HUES64 (cell line): ENCODE measurements at regions not wholly inside any gene's neighbourhood (a gene's known extent, or its start where the extent isn't known, plus 50 kb on each side); places are given as distances from the start of the nearest gene placed in this dataset.

Experiments
- H3K27ac ChIP-seq: 2 replicates; pipeline ENCODE4 v1.7.0; 2013; ENCODE audit warnings: low read depth, low read length, inconsistent platforms
- H3K27me3 ChIP-seq: 2 replicates; pipeline ENCODE4 v1.6.1; 2013; ENCODE audit warnings: mild to moderate bottlenecking, low read length; ENCODE audit not compliant: insufficient read depth
- H3K36me3 ChIP-seq: 2 replicates; pipeline ENCODE4 v1.6.1; 2013; ENCODE audit warnings: mild to moderate bottlenecking, low read length; ENCODE audit not compliant: insufficient read depth
- H3K4me1 ChIP-seq: 2 replicates; pipeline ENCODE4 v1.6.1; 2013; ENCODE audit warnings: mild to moderate bottlenecking, low read length, moderate library complexity; ENCODE audit not compliant: insufficient read depth
- H3K4me3 ChIP-seq: 2 replicates; pipeline ENCODE4 v1.5.1; 2013; ENCODE audit warnings: mild to moderate bottlenecking, low read length, moderate library complexity
- H3K9ac ChIP-seq: 2 replicates; pipeline ENCODE4 v1.6.1; 2013; ENCODE audit warnings: mild to moderate bottlenecking, low read depth, low read length
- H3K9me3 ChIP-seq: 2 replicates; pipeline ENCODE4 v1.6.1; 2013; ENCODE audit warnings: low read depth, low read length; ENCODE audit not compliant: insufficient read depth
- WGBS: fragments of 150-250, 120-280 bp; methylation state at CpG from one replicate; pipeline ENCODE4 v1.1.7; 2013; ENCODE audit warnings: missing lambda C conversion rate; 5-methylcytosine and 5-hydroxymethylcytosine counted together

GRCh38 chr1:91172541-91172940, 150.7 kb upstream of the ZNF644 start:
- H3K9ac ChIP-seq = no peak overlapping the region
- no peak overlapping the region for H3K4me3 ChIP-seq
- H3K9me3 ChIP-seq = no peaks in the 10 kb centered on the region
- WGBS = 92% methylated on average over 1 of the region's 2 CpGs
- H3K27me3 ChIP-seq = no peaks in the 10 kb centered on the region
- no peaks in the 10 kb centered on the region for H3K36me3 ChIP-seq
- no peaks in the 10 kb centered on the region for H3K4me1 ChIP-seq
- no peak overlapping the region for H3K27ac ChIP-seq

DNA sequence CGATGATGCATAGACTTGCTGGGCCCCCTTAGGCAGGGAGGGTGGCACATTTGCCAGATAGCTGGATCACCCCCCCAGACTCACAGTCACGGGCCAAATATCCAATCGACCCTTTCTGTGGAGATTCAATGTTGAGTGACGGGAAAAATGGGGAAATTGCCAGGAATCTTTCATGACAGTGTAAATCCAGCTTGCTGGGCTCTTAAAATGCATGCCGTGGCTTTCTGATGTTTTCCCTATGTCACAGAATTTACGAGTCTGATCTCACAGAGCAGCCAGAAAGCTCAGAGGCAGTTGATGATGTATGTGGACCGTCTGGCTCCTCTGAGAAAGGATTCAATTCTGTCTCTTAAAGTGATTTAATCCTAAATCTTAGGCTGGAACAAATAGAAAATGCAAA, 150.1 kb upstream of the ZNF644 start:
- Histone ChIP-seq H3K36me3 (no peaks in the 10 kb centered on the region), H3K4me3 (no peak overlapping the region), H3K9me3 (no peaks in the 10 kb centered on the region), H3K4me1 (no peaks in the 10 kb centered on the region), H3K27me3 (no peaks in the 10 kb centered on the region), H3K9ac (no peak overlapping the region), H3K27ac (no peak overlapping the region)
- WGBS = 90% methylated on average over 7 of the region's 7 CpGs

- H3K36me3 ChIP-seq = no peaks in the 10 kb centered on the region
- 89% methylated on average over 4 of the region's 4 CpGs for WGBS
- H3K9me3 ChIP-seq = no peaks in the 10 kb centered on the region
- H3K4me1 ChIP-seq = peaks cover 4% of the 10 kb centered on the region; the same call in 1 of the 2 replicates
- no peaks in the 10 kb centered on the region for H3K27me3 ChIP-seq
- no peak overlapping the region for H3K9ac ChIP-seq
- no peak overlapping the region for H3K4me3 ChIP-seq
- H3K27ac ChIP-seq = no peak overlapping the region
These were observed 148.7 kb upstream of the ZNF644 start for GRCh38 chr1:91170571-91170970.

- Histone ChIP-seq H3K36me3 (no peaks in the 10 kb centered on the region), H3K27ac (no peak overlapping the region), H3K9ac (no peak overlapping the region), H3K4me1 (peaks cover 9% of the 10 kb centered on the region), H3K27me3 (no peaks in the 10 kb centered on the region), H3K9me3 (no peaks in the 10 kb centered on the region), H3K4me3 (no peak overlapping the region)
- WGBS = 3% methylated on average over 5 of the region's 6 CpGs
These were observed 144.4 kb upstream of the ZNF644 start for GRCh38 chr1:91166106-91166712.

- Histone ChIP-seq H3K27ac (no peak overlapping the region), H3K36me3 (no peaks in the 10 kb centered on the region), H3K4me3 (no peak overlapping the region), H3K4me1 (peaks cover 9% of the 10 kb centered on the region), H3K27me3 (no peaks in the 10 kb centered on the region), H3K9ac (no peak overlapping the region), H3K9me3 (no peaks in the 10 kb centered on the region)
- WGBS = 36% methylated on average over 14 of the region's 14 CpGs
These were observed 143.3 kb upstream of the ZNF644 start for GRCh38 chr1:91165033-91165654.

GRCh38 chr1:91162613-91163012, 140.8 kb upstream of the ZNF644 start:
- Histone ChIP-seq H3K4me3 (no peak overlapping the region), H3K9ac (no peak overlapping the region), H3K27ac (no peak overlapping the region), H3K9me3 (no peaks in the 10 kb centered on the region), H3K4me1 (peaks cover 9% of the 10 kb centered on the region), H3K36me3 (no peaks in the 10 kb centered on the region), H3K27me3 (no peaks in the 10 kb centered on the region)
- 95% methylated on average over 3 of the region's 3 CpGs for WGBS

DNA sequence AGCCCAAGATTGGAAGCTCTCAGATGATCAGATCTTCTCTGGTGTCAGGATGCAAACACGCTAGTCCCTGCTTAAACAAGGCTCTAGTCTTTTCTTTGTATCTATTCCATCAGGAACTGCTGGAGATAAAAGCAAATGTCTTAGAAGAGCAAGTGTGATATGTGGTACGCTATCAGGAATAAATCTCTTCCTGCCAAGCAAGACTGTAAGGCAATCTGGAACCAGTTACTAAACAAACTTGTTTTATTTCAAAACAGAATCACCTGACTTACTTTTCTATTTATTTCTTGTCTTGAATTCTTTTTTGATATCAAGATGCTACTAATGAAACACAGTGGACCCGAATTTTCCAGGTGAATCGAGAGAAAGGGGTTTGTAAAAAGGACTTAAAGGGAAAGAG, 139.9 kb upstream of the ZNF644 start:
- Histone ChIP-seq H3K4me1 (peaks cover 9% of the 10 kb centered on the region), H3K4me3 (no peak overlapping the region), H3K9me3 (no peaks in the 10 kb centered on the region), H3K9ac (no peak overlapping the region), H3K36me3 (no peaks in the 10 kb centered on the region), H3K27ac (no peak overlapping the region), H3K27me3 (no peaks in the 10 kb centered on the region)
- WGBS = 94% methylated on average over 4 of the region's 4 CpGs

DNA sequence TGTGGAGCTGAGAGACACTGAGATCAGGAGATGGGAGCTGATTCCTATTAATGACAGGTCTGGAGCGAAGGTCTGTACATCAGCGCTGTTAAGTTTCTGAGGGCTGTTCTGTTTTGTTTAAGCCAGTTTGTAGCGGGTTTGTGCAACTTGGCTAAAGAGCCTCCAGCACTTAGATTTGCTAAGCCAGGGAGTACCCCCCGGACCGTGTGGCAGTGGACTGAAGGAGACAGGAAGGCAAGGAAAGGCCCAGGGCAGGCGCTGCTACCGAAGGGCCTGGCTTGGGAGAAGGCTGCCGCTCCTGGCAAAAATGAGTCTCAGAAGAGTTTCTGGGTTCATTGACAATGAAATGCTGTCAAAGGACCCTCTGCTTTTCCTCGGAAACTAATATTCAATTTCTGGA, 139.3 kb upstream of the ZNF644 start:
- 84% methylated on average over 9 of the region's 9 CpGs for WGBS
- peaks cover 9% of the 10 kb centered on the region for H3K4me1 ChIP-seq
- no peak overlapping the region for H3K9ac ChIP-seq
- no peaks in the 10 kb centered on the region for H3K27me3 ChIP-seq
- no peaks in the 10 kb centered on the region for H3K9me3 ChIP-seq
- H3K27ac ChIP-seq = no peak overlapping the region
- H3K4me3 ChIP-seq = no peak overlapping the region
- H3K36me3 ChIP-seq = no peaks in the 10 kb centered on the region

GRCh38 chr1:91160363-91161075, 138.7 kb upstream of the ZNF644 start:
- no peaks in the 10 kb centered on the region for H3K27me3 ChIP-seq
- peaks cover 4% of the 10 kb centered on the region for H3K4me1 ChIP-seq
- H3K27ac ChIP-seq = no peak overlapping the region
- 97% methylated on average over 13 of the region's 14 CpGs for WGBS
- H3K9me3 ChIP-seq = no peaks in the 10 kb centered on the region
- no peak overlapping the region for H3K4me3 ChIP-seq
- no peaks in the 10 kb centered on the region for H3K36me3 ChIP-seq
- no peak overlapping the region for H3K9ac ChIP-seq

- Histone ChIP-seq H3K36me3 (no peaks in the 10 kb centered on the region), H3K9ac (no peak overlapping the region), H3K27ac (no peak overlapping the region), H3K4me3 (no peak overlapping the region), H3K9me3 (no peaks in the 10 kb centered on the region), H3K4me1 (no peaks in the 10 kb centered on the region), H3K27me3 (no peaks in the 10 kb centered on the region)
- no CpG with 5 or more reads among the region's 1 CpG for WGBS
These were observed 131.5 kb upstream of the ZNF644 start for GRCh38 chr1:91153341-91153740.

DNA sequence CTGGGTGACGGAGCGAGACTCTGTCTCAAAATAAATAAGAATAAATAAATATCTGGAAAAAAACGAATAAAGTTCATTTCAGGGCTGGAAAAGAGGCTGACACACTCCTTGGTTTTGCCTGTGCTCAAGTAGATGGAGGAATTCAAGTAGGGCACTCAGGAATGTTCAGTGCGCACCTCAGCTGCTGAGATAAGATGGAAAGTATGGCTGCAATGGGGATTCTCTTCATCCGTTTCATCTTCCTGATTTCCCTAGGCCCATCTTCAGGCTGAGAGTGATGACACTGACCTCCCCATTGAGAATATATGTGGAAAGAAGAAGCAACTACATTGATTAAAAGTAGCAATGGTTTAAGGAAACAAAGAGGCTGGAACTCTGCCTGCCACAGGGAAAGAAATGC, 130.5 kb upstream of the ZNF644 start:
- H3K9ac ChIP-seq = no peak overlapping the region
- H3K27me3 ChIP-seq = no peaks in the 10 kb centered on the region
- no peak overlapping the region for H3K27ac ChIP-seq
- H3K4me3 ChIP-seq = no peak overlapping the region
- H3K4me1 ChIP-seq = no peaks in the 10 kb centered on the region
- no peaks in the 10 kb centered on the region for H3K9me3 ChIP-seq
- WGBS = 93% methylated on average over 3 of the region's 5 CpGs
- no peaks in the 10 kb centered on the region for H3K36me3 ChIP-seq
